ENCODE measurements at regions not wholly inside any gene's neighbourhood (a gene's known extent, or its start where the extent isn't known, plus 50 kb on each side); places are given as distances from the start of the nearest gene placed in this dataset.
A peak's percentile ranks its signal among the peaks of the same experiment; 100 is the strongest.

DNA sequence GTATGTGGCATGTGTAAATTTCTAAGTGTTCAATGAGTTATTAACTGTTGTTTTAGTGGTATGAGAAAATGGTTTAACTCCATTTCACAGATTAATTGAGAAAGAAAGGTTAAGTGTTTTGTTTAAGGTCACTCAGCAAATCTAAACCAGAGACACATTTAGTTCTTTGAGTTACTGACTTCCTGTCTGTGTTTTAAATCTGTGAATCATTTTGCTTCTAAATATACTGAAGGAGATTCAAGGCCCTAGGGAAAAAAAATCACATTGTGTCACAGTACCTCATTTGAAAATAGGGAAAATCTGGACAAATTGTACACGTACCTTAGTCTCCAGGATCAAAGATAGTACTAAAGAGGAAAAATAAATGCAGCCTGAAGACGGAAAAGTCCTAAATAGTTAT lies 368.2 kb downstream of the TMEM161B start:
- no peaks in the 10 kb centered on the region for H3K36me3 ChIP-seq (replicated peaks in 1 of 2; ENCODE audit: control insufficient read depth in 2 of 2, insufficient read depth in 2 of 2, low read length in 2 of 2)
- H3K23ac ChIP-seq (ENCODE audit: low read depth, low read length, poor library complexity) = no peak overlapping the region
- H2BK12ac ChIP-seq (ENCODE audit: low read length) = no peak overlapping the region
- no peak overlapping the region for H2BK5ac ChIP-seq (ENCODE audit: low read length)
- H2BK120ac ChIP-seq (ENCODE audit: low read depth, low read length) = no peak overlapping the region
- no peak overlapping the region for H3K9ac ChIP-seq (ENCODE audit: low read depth, low read length, poor library complexity)
- H4K8ac ChIP-seq (ENCODE audit: low read depth, low read length) = no peak overlapping the region
- H3K14ac ChIP-seq (ENCODE audit: low read length) = no peak overlapping the region
- H3K9me3 ChIP-seq (replicated peaks in 1 of 2; ENCODE audit: control insufficient read depth in 2 of 2, insufficient read depth in 1 of 2, low read depth in 1 of 2, low read length in 2 of 2) = no peaks in the 10 kb centered on the region
- H3K4me3 ChIP-seq (ENCODE audit: low read length in 2 of 2) = no peak overlapping the region
- H4K91ac ChIP-seq (ENCODE audit: low read depth, low read length, poor library complexity) = no peak overlapping the region
- H3K4ac ChIP-seq (ENCODE audit: low read length) = no peak overlapping the region
- H3K27me3 ChIP-seq (ENCODE audit: control insufficient read depth in 3 of 3, insufficient read depth in 3 of 3, low read depth in 1 of 3, low read length in 3 of 3) = peaks cover 0 to 42% (median 0%) of the 10 kb centered on the region in 3 experiments
- peaks cover 9 to 14% of the 10 kb centered on the region in 2 donors for H3K4me1 ChIP-seq (ENCODE audit: control insufficient read depth in 2 of 2, insufficient read depth in 1 of 2, low read depth in 1 of 2, low read length in 2 of 2)
- H3K18ac ChIP-seq (ENCODE audit: low read length) = no peak overlapping the region
- H2AK5ac ChIP-seq (ENCODE audit: low read depth, low read length) = no peak overlapping the region
- no peak for DNase-seq (ENCODE audit: low spot score)
- no peak overlapping the region for H2AFZ ChIP-seq (ENCODE audit: low read length)
- no peaks in the 10 kb centered on the region for H3K79me1 ChIP-seq (ENCODE audit: low read depth, low read length)
- H3K27ac ChIP-seq (replicated peaks; ENCODE audit: low read length) = no peak overlapping the region
- H2BK15ac ChIP-seq (ENCODE audit: low read length) = no peak overlapping the region
- no CpG with 5 or more reads among the region's 2 CpGs for WGBS, 2 donors (ENCODE audit: extremely low coverage in 2 of 2, insufficient read length in 2 of 2, insufficient replicate concordance in 1 of 2)
- H3K4me2 ChIP-seq (ENCODE audit: insufficient read depth, low read length, poor library complexity, severe bottlenecking) = no peak overlapping the region

DNA sequence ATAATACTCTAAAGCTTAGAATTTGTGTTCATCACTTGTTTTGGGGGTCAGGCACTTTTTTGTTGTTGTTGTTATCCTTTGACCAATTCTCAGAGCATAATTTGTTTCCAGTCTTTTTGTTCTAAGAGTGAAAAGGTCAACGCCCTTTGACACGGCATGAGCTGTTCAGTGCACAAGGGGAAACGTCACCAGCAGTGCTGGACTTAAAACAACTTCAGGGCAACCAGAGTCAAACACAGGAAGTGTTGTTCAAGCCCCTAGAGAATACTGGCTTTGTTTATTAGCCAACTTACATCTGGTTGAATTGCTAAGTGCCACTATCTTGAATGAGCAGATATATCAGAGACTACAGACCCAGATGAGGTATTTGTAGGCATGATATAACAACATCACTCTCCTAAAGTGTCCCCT lies 368.9 kb downstream of the TMEM161B start:
- no peak overlapping the region for H3K27ac ChIP-seq (replicated peaks; ENCODE audit: low read length)
- no peaks in the 10 kb centered on the region for H3K79me1 ChIP-seq (ENCODE audit: low read depth, low read length)
- no peak overlapping the region for H2AK5ac ChIP-seq (ENCODE audit: low read depth, low read length)
- no peak overlapping the region for H2BK12ac ChIP-seq (ENCODE audit: low read length)
- H3K36me3 ChIP-seq (replicated peaks in 1 of 2; ENCODE audit: control insufficient read depth in 2 of 2, insufficient read depth in 2 of 2, low read length in 2 of 2) = no peaks in the 10 kb centered on the region
- peaks cover 9 to 14% of the 10 kb centered on the region in 2 donors for H3K4me1 ChIP-seq (ENCODE audit: control insufficient read depth in 2 of 2, insufficient read depth in 1 of 2, low read depth in 1 of 2, low read length in 2 of 2)
- no peak overlapping the region for H2AFZ ChIP-seq (ENCODE audit: low read length)
- peak; percentile 90 for DNase-seq (ENCODE audit: low spot score)
- H3K18ac ChIP-seq (ENCODE audit: low read length) = no peak overlapping the region
- no peak overlapping the region for H3K9ac ChIP-seq (ENCODE audit: low read depth, low read length, poor library complexity)
- H4K91ac ChIP-seq (ENCODE audit: low read depth, low read length, poor library complexity) = no peak overlapping the region
- WGBS, 2 donors (ENCODE audit: extremely low coverage in 2 of 2, insufficient read length in 2 of 2, insufficient replicate concordance in 1 of 2) = no CpG with 5 or more reads among the region's 3 CpGs
- H3K4me3 ChIP-seq (ENCODE audit: low read length in 2 of 2) = no peak overlapping the region
- H2BK5ac ChIP-seq (ENCODE audit: low read length) = no peak overlapping the region
- H2BK120ac ChIP-seq (ENCODE audit: low read depth, low read length) = no peak overlapping the region
- no peak overlapping the region for H3K14ac ChIP-seq (ENCODE audit: low read length)
- no peak overlapping the region for H3K23ac ChIP-seq (ENCODE audit: low read depth, low read length, poor library complexity)
- H3K9me3 ChIP-seq (replicated peaks in 1 of 2; ENCODE audit: control insufficient read depth in 2 of 2, insufficient read depth in 1 of 2, low read depth in 1 of 2, low read length in 2 of 2) = no peaks in the 10 kb centered on the region
- H2BK15ac ChIP-seq (ENCODE audit: low read length) = no peak overlapping the region
- peaks cover 0 to 42% (median 0%) of the 10 kb centered on the region in 3 experiments for H3K27me3 ChIP-seq (ENCODE audit: control insufficient read depth in 3 of 3, insufficient read depth in 3 of 3, low read depth in 1 of 3, low read length in 3 of 3)
- no peak overlapping the region for H4K8ac ChIP-seq (ENCODE audit: low read depth, low read length)
- no peak overlapping the region for H3K4ac ChIP-seq (ENCODE audit: low read length)
- no peak overlapping the region for H3K4me2 ChIP-seq (ENCODE audit: insufficient read depth, low read length, poor library complexity, severe bottlenecking)

DNA sequence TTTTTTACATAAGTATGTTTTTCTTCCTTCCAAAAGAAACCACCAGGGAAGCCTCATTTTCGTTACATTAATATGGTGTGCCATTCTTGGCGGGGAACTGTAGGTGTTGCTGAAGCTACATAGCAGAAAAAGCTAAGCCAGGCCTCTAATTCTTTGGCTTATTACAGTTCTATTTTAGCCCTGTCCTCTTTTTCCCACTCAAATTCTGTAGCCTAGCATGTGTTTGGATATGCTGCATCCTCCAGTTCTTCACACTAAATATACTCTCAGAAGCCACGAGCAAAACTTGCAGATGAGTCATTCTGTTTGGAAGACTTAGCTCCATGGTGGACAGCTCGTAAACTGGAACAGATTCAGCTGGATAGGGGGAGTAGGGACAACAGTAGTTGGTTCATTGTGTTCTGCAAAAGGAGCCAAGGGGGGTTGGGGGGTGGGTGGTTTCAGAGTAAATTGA lies 369.4 kb downstream of the TMEM161B start:
- H3K14ac ChIP-seq (ENCODE audit: low read length) = no peak overlapping the region
- no peak overlapping the region for H3K23ac ChIP-seq (ENCODE audit: low read depth, low read length, poor library complexity)
- no peak for DNase-seq (ENCODE audit: low spot score)
- H3K36me3 ChIP-seq (replicated peaks in 1 of 2; ENCODE audit: control insufficient read depth in 2 of 2, insufficient read depth in 2 of 2, low read length in 2 of 2) = no peaks in the 10 kb centered on the region
- H3K4ac ChIP-seq (ENCODE audit: low read length) = no peak overlapping the region
- no peak overlapping the region for H3K4me2 ChIP-seq (ENCODE audit: insufficient read depth, low read length, poor library complexity, severe bottlenecking)
- no peak overlapping the region for H3K9ac ChIP-seq (ENCODE audit: low read depth, low read length, poor library complexity)
- no peak overlapping the region for H2AFZ ChIP-seq (ENCODE audit: low read length)
- no peak overlapping the region for H2BK120ac ChIP-seq (ENCODE audit: low read depth, low read length)
- H3K4me1 ChIP-seq (ENCODE audit: control insufficient read depth in 2 of 2, insufficient read depth in 1 of 2, low read depth in 1 of 2, low read length in 2 of 2) = peaks cover 9 to 14% of the 10 kb centered on the region in 2 donors
- no peak overlapping the region for H3K18ac ChIP-seq (ENCODE audit: low read length)
- H4K8ac ChIP-seq (ENCODE audit: low read depth, low read length) = no peak overlapping the region
- no peaks in the 10 kb centered on the region for H3K9me3 ChIP-seq (replicated peaks in 1 of 2; ENCODE audit: control insufficient read depth in 2 of 2, insufficient read depth in 1 of 2, low read depth in 1 of 2, low read length in 2 of 2)
- H2AK5ac ChIP-seq (ENCODE audit: low read depth, low read length) = no peak overlapping the region
- no CpG with 5 or more reads among the region's 4 CpGs for WGBS, 2 donors (ENCODE audit: extremely low coverage in 2 of 2, insufficient read length in 2 of 2, insufficient replicate concordance in 1 of 2)
- no peak overlapping the region for H2BK12ac ChIP-seq (ENCODE audit: low read length)
- H3K27ac ChIP-seq (replicated peaks; ENCODE audit: low read length) = no peak overlapping the region
- H2BK15ac ChIP-seq (ENCODE audit: low read length) = no peak overlapping the region
- no peak overlapping the region for H2BK5ac ChIP-seq (ENCODE audit: low read length)
- H4K91ac ChIP-seq (ENCODE audit: low read depth, low read length, poor library complexity) = no peak overlapping the region
- H3K79me1 ChIP-seq (ENCODE audit: low read depth, low read length) = no peaks in the 10 kb centered on the region
- no peak overlapping the region for H3K4me3 ChIP-seq (ENCODE audit: low read length in 2 of 2)
- H3K27me3 ChIP-seq (ENCODE audit: control insufficient read depth in 3 of 3, insufficient read depth in 3 of 3, low read depth in 1 of 3, low read length in 3 of 3) = peaks cover 0 to 39% (median 0%) of the 10 kb centered on the region in 3 experiments

DNA sequence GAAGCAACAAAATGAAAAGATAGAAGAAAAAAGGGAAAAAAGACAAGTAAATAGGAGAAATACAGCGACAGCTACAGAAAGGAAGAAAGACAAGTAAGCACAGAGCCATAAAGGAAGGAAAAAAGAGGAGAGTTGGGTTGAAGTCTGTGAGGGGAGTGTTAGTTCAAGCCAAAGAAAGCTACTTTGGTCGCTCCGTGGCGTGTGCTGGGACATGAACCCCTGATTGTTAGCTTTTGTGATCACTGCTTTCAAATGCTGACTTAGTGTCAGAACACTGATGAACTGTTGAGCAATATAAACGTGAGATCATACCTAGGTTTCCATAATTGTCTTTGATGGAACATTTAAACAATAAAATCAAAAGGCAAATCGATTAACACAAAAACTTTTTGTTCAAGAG lies 370.1 kb downstream of the TMEM161B start:
- no peaks in the 10 kb centered on the region for H3K79me1 ChIP-seq (ENCODE audit: low read depth, low read length)
- H2BK12ac ChIP-seq (ENCODE audit: low read length) = no peak overlapping the region
- no peaks in the 10 kb centered on the region for H3K36me3 ChIP-seq (replicated peaks in 1 of 2; ENCODE audit: control insufficient read depth in 2 of 2, insufficient read depth in 2 of 2, low read length in 2 of 2)
- peaks cover 9 to 14% of the 10 kb centered on the region in 2 donors for H3K4me1 ChIP-seq (ENCODE audit: control insufficient read depth in 2 of 2, insufficient read depth in 1 of 2, low read depth in 1 of 2, low read length in 2 of 2)
- WGBS, 2 donors (ENCODE audit: extremely low coverage in 2 of 2, insufficient read length in 2 of 2, insufficient replicate concordance in 1 of 2) = no CpG with 5 or more reads among the region's 6 CpGs
- H3K27me3 ChIP-seq (ENCODE audit: control insufficient read depth in 3 of 3, insufficient read depth in 3 of 3, low read depth in 1 of 3, low read length in 3 of 3) = peaks cover 0 to 39% (median 0%) of the 10 kb centered on the region in 3 experiments
- no peak overlapping the region for H3K27ac ChIP-seq (replicated peaks; ENCODE audit: low read length)
- no peak overlapping the region for H2BK5ac ChIP-seq (ENCODE audit: low read length)
- no peak overlapping the region for H3K23ac ChIP-seq (ENCODE audit: low read depth, low read length, poor library complexity)
- DNase-seq (ENCODE audit: low spot score) = no peak
- no peak overlapping the region for H3K4ac ChIP-seq (ENCODE audit: low read length)
- no peak overlapping the region for H3K9ac ChIP-seq (ENCODE audit: low read depth, low read length, poor library complexity)
- no peaks in the 10 kb centered on the region for H3K9me3 ChIP-seq (replicated peaks in 1 of 2; ENCODE audit: control insufficient read depth in 2 of 2, insufficient read depth in 1 of 2, low read depth in 1 of 2, low read length in 2 of 2)
- H3K4me3 ChIP-seq (ENCODE audit: low read length in 2 of 2) = no peak overlapping the region
- no peak overlapping the region for H2BK120ac ChIP-seq (ENCODE audit: low read depth, low read length)
- H3K18ac ChIP-seq (ENCODE audit: low read length) = no peak overlapping the region
- no peak overlapping the region for H3K4me2 ChIP-seq (ENCODE audit: insufficient read depth, low read length, poor library complexity, severe bottlenecking)
- no peak overlapping the region for H2AK5ac ChIP-seq (ENCODE audit: low read depth, low read length)
- H2AFZ ChIP-seq (ENCODE audit: low read length) = no peak overlapping the region
- H4K91ac ChIP-seq (ENCODE audit: low read depth, low read length, poor library complexity) = no peak overlapping the region
- H3K14ac ChIP-seq (ENCODE audit: low read length) = no peak overlapping the region
- H4K8ac ChIP-seq (ENCODE audit: low read depth, low read length) = no peak overlapping the region
- H2BK15ac ChIP-seq (ENCODE audit: low read length) = no peak overlapping the region

Data from neuronal stem cell (in vitro differentiated cells).